ENCODE measurements at regions not wholly inside any gene's neighbourhood (a gene's known extent, or its start where the extent isn't known, plus 50 kb on each side); places are given as distances from the start of the nearest gene placed in this dataset.
A peak's percentile ranks its signal among the peaks of the same experiment; 100 is the strongest.
"Not testable (repeated sequence)": the region's sequence is repeated elsewhere in the genome, so short reads cannot be mapped to it uniquely, and the experiment has no call there.

DNA sequence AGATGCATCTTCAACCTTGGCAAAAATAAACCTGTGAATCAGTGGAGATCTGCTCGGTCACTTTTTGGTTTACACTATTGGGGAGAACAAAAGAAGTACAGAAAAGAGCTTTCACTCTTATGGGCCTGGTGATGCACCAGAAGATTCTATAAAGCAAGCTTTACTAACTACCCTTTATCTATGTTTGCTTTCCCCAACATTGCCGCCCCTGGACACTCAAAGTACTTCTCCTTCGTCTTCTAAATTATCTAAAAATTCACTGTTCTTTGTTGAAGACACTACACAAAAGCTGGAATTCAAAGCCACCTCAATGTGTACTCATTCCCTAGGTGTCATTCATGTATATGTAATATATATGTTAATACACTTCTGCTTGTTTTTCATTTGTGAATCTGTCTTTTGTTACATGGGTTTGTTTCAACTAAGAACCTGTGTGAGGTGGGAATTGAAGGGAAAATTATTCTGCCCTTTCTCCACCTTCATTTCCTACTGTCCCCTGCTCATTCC, 97.9 kb upstream of the BTN3A2 start:
- DNase-seq = no peak

DNA sequence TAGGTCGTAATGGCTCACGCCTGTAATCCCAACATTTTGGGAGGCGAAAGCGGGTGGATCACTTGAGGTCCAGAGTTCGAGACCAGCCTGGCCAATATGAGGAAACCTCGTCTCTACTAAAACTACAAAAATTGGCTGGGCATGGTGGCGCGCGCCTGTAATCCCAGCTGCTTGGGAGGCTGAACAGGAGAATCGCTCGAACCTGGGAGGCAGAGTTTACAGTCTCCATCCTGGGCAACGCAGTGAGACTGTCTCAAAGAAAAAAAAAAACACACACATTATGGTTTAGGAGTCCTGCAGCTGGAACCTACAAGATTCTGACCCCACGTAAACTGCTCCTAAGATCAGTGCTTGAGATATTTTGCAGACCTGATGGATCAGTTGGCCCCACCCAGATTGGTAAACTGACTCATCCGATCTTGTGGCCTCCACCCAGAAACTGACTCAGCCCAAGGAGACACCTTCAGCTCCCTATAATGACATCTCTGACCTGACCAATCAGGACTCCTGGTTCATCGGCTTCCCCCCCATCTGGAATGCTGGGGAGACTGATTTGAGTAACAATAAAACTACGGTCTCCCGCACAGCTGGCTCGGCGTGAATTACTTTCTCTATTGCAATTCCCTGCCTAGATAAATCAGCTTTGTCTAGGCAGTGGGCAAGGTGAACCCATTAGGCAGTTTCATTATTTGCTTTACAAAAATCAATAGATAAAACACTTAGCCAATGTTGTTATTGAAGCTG, 96.2 kb upstream of the BTN3A2 start:
- DNase-seq = no peak

GRCh38 chr6:26269531-26270485, 95.2 kb upstream of the BTN3A2 start:
- no peak for DNase-seq

- peak; percentile 23 for DNase-seq
Observed at GRCh38 chr6:26270486-26270861, 94.5 kb upstream of the BTN3A2 start.

GRCh38 chr6:26270903-26271667, 93.9 kb upstream of the BTN3A2 start:
- DNase-seq = peak; percentile 94

DNA sequence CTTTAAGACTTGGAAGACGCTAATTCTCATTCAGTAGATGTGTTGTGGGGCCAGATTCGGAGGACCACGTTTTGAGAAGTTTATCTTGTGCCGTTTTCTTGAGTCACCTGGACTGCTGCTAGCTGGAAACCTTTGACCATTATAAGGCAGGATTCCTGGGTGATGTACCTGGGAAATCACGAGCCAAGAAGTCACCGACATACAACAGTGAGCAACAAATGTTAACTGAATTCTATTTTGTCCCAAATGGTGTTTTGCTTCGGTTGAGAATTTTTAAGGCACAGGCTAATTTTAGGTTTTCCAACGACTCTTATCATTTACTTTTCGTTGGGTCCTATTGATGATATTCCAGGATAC, 93.4 kb upstream of the BTN3A2 start:
- DNase-seq = no peak

- DNase-seq = no peak
Observed at GRCh38 chr6:26272171-26272637, 92.8 kb upstream of the BTN3A2 start.

DNA sequence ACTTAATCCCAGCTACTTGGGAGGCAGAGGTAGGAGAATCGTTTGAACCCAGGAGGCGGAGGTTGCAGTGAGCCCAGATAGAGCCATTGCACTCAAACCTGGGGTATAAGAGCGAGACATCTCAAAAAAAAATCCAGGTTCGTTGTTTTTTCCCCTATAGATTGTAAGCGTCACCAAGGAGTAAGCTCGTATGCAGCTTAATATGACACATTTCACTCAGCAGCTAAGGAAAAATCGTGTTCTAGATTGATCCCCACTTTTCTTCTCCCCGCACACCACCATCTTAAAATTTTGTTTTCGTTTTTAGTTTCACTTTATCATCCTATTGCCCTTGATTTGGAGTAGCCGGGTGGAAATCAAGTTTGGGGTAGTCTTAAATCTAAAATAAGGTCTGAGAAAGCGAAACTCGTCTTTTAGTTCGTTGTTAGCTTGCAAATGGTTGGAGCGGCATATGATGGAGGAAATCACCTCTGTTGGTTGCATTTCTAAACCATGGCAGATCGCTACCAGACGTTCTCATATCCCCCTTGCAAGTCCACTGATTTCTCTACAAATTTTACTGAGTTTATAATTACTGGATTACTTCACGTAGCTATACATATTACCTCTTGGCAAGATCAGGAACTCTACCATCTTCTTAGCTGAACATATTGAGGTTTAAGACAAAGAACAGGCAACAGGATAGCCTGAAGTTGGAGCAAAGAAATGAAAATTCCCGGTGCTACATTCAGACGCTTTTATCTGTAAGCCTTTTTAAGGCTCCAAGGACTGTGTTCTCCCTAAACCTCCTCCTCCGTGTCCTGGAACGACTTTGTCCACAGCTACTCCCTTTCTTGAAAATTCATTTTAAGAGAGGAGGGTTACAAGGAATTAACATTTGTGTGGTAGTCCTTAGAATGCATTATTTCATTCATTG, 91.1 kb upstream of the BTN3A2 start:
- DNase-seq = peak; percentile 83

DNA sequence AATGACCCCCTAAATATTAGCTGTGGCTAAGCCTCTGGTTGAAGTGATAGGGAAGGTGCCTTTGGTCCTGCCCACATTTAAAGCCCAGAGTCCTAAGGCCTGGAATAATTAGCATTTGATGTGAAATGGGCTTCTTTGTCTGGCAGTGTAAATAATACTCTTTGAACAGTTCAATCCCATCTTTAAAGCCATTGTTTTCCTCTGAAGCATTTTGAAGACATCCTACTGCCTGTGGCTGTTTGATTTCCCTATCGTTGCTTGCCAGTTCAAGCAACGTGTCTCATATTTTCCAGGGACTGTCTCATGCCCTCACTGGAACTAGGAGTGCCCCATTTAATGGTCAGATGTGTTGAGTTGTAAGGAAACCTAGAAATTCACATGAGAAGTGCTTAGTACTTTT, 89.3 kb upstream of the BTN3A2 start:
- DNase-seq = no peak

- no peak for DNase-seq
Observed at GRCh38 chr6:26276841-26277648, 88.0 kb upstream of the BTN3A2 start.

DNA sequence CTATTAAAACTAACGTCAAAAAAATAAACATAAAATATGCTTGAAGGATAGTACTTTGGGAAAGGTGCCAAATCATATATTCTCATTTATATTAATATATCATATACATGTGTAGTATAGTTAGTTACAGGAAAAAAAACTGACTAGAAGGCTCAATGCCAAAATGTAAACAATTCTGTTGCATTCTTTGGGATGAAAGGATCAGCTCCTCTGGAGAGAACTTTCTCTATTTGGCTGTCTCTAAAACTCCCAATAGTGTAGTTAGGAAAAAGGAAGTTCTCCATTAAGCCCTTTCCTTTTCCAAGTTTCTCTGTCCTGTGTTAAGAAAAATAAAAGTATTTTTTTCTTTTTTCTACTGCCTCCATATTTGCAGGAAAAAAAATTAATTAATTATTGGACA, 86.5 kb upstream of the BTN3A2 start:
- DNase-seq = no peak

DNA sequence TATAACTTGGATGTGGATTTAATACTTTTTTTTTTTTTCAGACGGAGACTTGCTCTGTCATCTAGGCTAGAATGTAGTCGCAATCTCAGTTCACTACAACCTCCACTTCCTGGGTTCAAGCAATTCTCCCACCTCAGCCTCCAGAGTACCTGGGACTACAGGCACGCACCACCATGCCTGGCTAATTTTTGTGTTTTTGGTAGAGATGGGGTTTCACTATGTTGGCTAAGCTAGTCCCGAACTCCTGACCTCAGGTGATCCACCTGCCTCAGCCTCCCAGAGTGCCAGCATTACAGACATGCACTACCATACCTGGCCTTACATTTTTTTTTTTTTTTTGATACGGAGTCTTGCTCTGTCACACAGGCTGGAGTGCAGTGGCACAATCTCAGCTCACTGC, 85.6 kb upstream of the BTN3A2 start:
- not testable (repeated sequence) for DNase-seq

- no peak for DNase-seq
Observed at GRCh38 chr6:26280407-26280806, 84.6 kb upstream of the BTN3A2 start.

- peak; percentile 65 for DNase-seq
Observed at GRCh38 chr6:26284537-26285142, 80.4 kb upstream of the BTN3A2 start.

DNA sequence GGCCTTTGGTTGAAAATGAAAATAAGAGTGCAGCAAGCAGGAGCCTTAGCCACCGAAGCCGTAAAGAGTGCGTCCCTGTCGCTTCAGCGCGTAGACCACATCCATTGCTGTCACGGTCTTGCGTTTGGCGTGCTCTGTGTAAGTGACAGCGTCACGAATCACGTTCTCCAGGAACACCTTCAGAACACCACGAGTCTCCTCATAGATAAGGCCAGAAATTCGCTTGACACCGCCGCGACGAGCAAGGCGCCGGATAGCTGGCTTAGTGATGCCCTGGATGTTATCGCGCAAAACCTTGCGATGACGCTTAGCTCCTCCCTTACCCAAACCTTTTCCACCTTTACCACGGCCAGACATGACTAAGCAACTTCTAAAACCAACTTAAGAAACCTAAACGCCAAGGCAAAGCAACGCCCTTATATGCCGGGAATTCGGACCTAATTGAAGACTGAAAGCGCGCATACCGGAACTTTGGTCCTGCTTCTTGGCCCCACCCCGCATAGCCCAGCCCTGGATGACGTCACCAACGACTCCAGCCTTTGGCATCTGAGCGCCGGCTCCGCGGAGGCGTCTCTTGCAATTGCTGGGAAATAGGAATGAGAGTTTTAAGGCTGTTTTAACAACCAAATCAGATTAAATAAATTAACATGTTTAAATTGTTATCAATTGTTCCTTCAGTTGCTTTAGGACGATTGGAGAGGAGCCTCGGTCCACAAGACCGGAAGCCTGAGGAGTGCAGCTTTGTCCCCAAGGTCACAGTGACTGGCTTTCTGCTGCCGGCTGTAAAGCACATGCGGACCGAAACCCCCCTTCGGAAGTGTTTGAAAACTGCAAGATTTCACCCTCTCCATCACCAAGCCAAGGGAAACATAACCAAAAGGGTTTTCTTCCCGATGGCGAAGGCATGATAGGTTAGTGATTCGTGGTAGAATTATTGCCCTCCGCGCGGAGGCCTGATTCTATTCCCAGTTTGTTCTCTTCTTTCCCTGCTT, 79.6 kb upstream of the BTN3A2 start:
- DNase-seq = peak; percentile 99

- peak; percentile 90 for DNase-seq
Observed at GRCh38 chr6:26286168-26286877, 78.7 kb upstream of the BTN3A2 start.

GRCh38 chr6:26288155-26288554, 76.8 kb upstream of the BTN3A2 start:
- DNase-seq = no peak

GRCh38 chr6:26290941-26291340, 74.1 kb upstream of the BTN3A2 start:
- no peak for DNase-seq

- no peak for DNase-seq
Observed at GRCh38 chr6:26292709-26293108, 72.3 kb upstream of the BTN3A2 start.

Data from CD4-positive, alpha-beta T cell treated with Interleukin-17A for 1 hour (primary cell).